ENCODE measurements at regions not wholly inside any gene's neighbourhood (a gene's known extent, or its start where the extent isn't known, plus 50 kb on each side); places are given as distances from the start of the nearest gene placed in this dataset.

GRCh38 chr9:73896061-73896460 is 601.1 kb upstream of the RORB start:
- TF ChIP-seq REST (IDR thresholded peaks at IDR 0.05; ENCODE audit: insufficient read depth in 1 of 2, low read depth in 2 of 2, low read length in 2 of 2) (no peak), TAF1 (IDR thresholded peaks at IDR 0.05; ENCODE audit: borderline replicate concordance, insufficient read depth, low read length) (no peak), POLR2AphosphoS5 (IDR thresholded peaks at IDR 0.05; ENCODE audit: low read depth, low read length) (no peak), SIN3A (IDR thresholded peaks at IDR 0.05; ENCODE audit: borderline replicate concordance, insufficient read depth, low read length) (no peak), FOXP2 (optimal IDR thresholded peaks at IDR 0.05; ENCODE audit: borderline replicate concordance, extremely low read depth, extremely low read length, insufficient read depth) (no peak)

GRCh38 chr9:73906671-73907070 is 590.5 kb upstream of the RORB start:
- TF ChIP-seq SIN3A (IDR thresholded peaks at IDR 0.05; ENCODE audit: borderline replicate concordance, insufficient read depth, low read length) (no peak), FOXP2 (optimal IDR thresholded peaks at IDR 0.05; ENCODE audit: borderline replicate concordance, extremely low read depth, extremely low read length, insufficient read depth) (no peak), TAF1 (IDR thresholded peaks at IDR 0.05; ENCODE audit: borderline replicate concordance, insufficient read depth, low read length) (no peak), POLR2AphosphoS5 (IDR thresholded peaks at IDR 0.05; ENCODE audit: low read depth, low read length) (no peak), REST (IDR thresholded peaks at IDR 0.05; ENCODE audit: insufficient read depth in 1 of 2, low read depth in 2 of 2, low read length in 2 of 2) (no peak)

- no peak for TF ChIP-seq REST (IDR thresholded peaks at IDR 0.05; ENCODE audit: insufficient read depth in 1 of 2, low read depth in 2 of 2, low read length in 2 of 2)
These were observed 585.3 kb upstream of the RORB start for GRCh38 chr9:73911804-73912203.

GRCh38 chr9:73916016-73916673 is 581.0 kb upstream of the RORB start:
- TF ChIP-seq POLR2AphosphoS5 (IDR thresholded peaks at IDR 0.05; ENCODE audit: low read depth, low read length) = no peak
- TF ChIP-seq TAF1 (IDR thresholded peaks at IDR 0.05; ENCODE audit: borderline replicate concordance, insufficient read depth, low read length) = no peak
- TF ChIP-seq SIN3A (IDR thresholded peaks at IDR 0.05; ENCODE audit: borderline replicate concordance, insufficient read depth, low read length) = no peak
- no peak for TF ChIP-seq FOXP2 (optimal IDR thresholded peaks at IDR 0.05; ENCODE audit: borderline replicate concordance, extremely low read depth, extremely low read length, insufficient read depth)

- no peak for TF ChIP-seq TAF1 (IDR thresholded peaks at IDR 0.05; ENCODE audit: borderline replicate concordance, insufficient read depth, low read length)
- no peak for TF ChIP-seq REST (IDR thresholded peaks at IDR 0.05; ENCODE audit: insufficient read depth in 1 of 2, low read depth in 2 of 2, low read length in 2 of 2)
- no peak for TF ChIP-seq FOXP2 (optimal IDR thresholded peaks at IDR 0.05; ENCODE audit: borderline replicate concordance, extremely low read depth, extremely low read length, insufficient read depth)
- TF ChIP-seq POLR2AphosphoS5 (IDR thresholded peaks at IDR 0.05; ENCODE audit: low read depth, low read length) = no peak
- TF ChIP-seq SIN3A (IDR thresholded peaks at IDR 0.05; ENCODE audit: borderline replicate concordance, insufficient read depth, low read length) = no peak
These were observed 577.4 kb upstream of the RORB start for GRCh38 chr9:73919712-73920111.

Measured in PFSK-1 (cell line).